Uterus (tissue), 3 donors: ENCODE measurements at regions not wholly inside any gene's neighbourhood (a gene's known extent, or its start where the extent isn't known, plus 50 kb on each side); places are given as distances from the start of the nearest gene placed in this dataset.

Experiments
- DNase-seq, 2 donors: peaks; one replicate each; pipeline ENCODE4 v3.0.0-alpha.2; 2019 to 2020
- H3K27ac ChIP-seq, 2 donors: fragments of 200-600 bp; sonication (generic); 1 replicate in 1 of 2; 2 replicates in 1 of 2; pipeline ENCODE4 v1.5.1; 2016 to 2018
- H3K27me3 ChIP-seq, 2 donors: fragments of 200-600 bp; sonication (generic); one replicate each; pipeline ENCODE4 v1.5.1; 2018 to 2019; ENCODE audit warnings: control low read depth in 1 of 2
- H3K36me3 ChIP-seq, 2 donors: fragments of 200-600 bp; sonication (generic); one replicate each; pipeline ENCODE4 v1.5.1; 2019; ENCODE audit warnings: control low read depth in 1 of 2
- H3K4me1 ChIP-seq, 2 donors: fragments of 200-600 bp; sonication (generic); one replicate each; pipeline ENCODE4 v1.5.1; 2018 to 2019; ENCODE audit warnings: control low read depth in 1 of 2
- H3K4me3 ChIP-seq, 2 donors: fragments of 200-600 bp; sonication (generic); 1 replicate in 1 of 2; 2 replicates in 1 of 2; pipeline ENCODE4 v1.5.1; 2018 to 2019; ENCODE audit warnings: mild to moderate bottlenecking in 1 of 2
- H3K9me3 ChIP-seq, 2 donors: fragments of 200-600 bp; sonication (generic); one replicate each; pipeline ENCODE4 v1.5.1; 2019; ENCODE audit warnings: control low read depth in 1 of 2
- CTCF ChIP-seq, 4 experiments: fragments of 200-600 bp in 2 of 4; fragments of 450-650 bp in 2 of 4; sonication (generic) in 2 of 4; IDR thresholded peaks; one replicate each; pipeline ENCODE4 v1.5.1; 2016 to 2019; ENCODE audit warnings: antibody characterized with exemption in 4 of 4, mild to moderate bottlenecking in 2 of 4, moderate library complexity in 1 of 4
- POLR2A ChIP-seq, 2 donors: fragments of 450-650 bp; IDR thresholded peaks; one replicate each; pipeline ENCODE4 v1.6.1; 2016; ENCODE audit warnings: antibody characterized with exemption in 2 of 2, mild to moderate bottlenecking in 1 of 2, moderate library complexity in 1 of 2
- intact Hi-C: fragments of 100-400 bp; cut with DNase I; formaldehyde crosslinking; loops from one replicate; pipeline ENCODE4 v1.15.1; 2023; ENCODE audit warnings: low total_unique reads
- donor health status: DM: yes; HTN: yes; CAD: no.

- DNase-seq = no peak
Observed at GRCh38 chr1:192081359-192081758, 76.9 kb upstream of the RGS18 start.

GRCh38 chr1:192086644-192087043, 71.6 kb upstream of the RGS18 start:
- no peak overlapping the region for H3K27ac ChIP-seq
- no peaks in the 10 kb centered on the region for H3K27me3 ChIP-seq

More at GRCh38 chr1:192081359-192081758, 76.9 kb upstream of the RGS18 start:
- H3K9me3 ChIP-seq = no peaks in the 10 kb centered on the region
- H3K36me3 ChIP-seq = no peaks in the 10 kb centered on the region
- no peak for TF ChIP-seq POLR2A (IDR thresholded peaks at IDR 0.05)
- H3K27me3 ChIP-seq = no peaks in the 10 kb centered on the region
- no peak overlapping the region for H3K4me3 ChIP-seq
- no peak overlapping the region for H3K27ac ChIP-seq
- no peaks in the 10 kb centered on the region for H3K4me1 ChIP-seq
- intact Hi-C loops = no loop called here

GRCh38 chr1:192087334-192087733, 70.9 kb upstream of the RGS18 start:
- Histone ChIP-seq H3K4me3 (no peak overlapping the region), H3K36me3 (no peaks in the 10 kb centered on the region), H3K27ac (no peak overlapping the region), H3K9me3 (no peaks in the 10 kb centered on the region), H3K4me1 (no peaks in the 10 kb centered on the region), H3K27me3 (no peaks in the 10 kb centered on the region)
- TF ChIP-seq CTCF (IDR thresholded peaks at IDR 0.05) = no peak
- TF ChIP-seq POLR2A (IDR thresholded peaks at IDR 0.05) = no peak
- intact Hi-C loops = no loop called here
- no peak for DNase-seq

More at GRCh38 chr1:192086644-192087043, 71.6 kb upstream of the RGS18 start:
- Histone ChIP-seq H3K4me1 (no peaks in the 10 kb centered on the region), H3K9me3 (no peaks in the 10 kb centered on the region), H3K4me3 (no peak overlapping the region), H3K36me3 (no peaks in the 10 kb centered on the region)
- TF ChIP-seq CTCF (IDR thresholded peaks at IDR 0.05) (no peak), POLR2A (IDR thresholded peaks at IDR 0.05) (no peak)
- intact Hi-C loops = no loop called here
- DNase-seq = no peak

- Histone ChIP-seq H3K36me3 (no peaks in the 10 kb centered on the region), H3K27ac (no peak overlapping the region), H3K4me1 (no peaks in the 10 kb centered on the region), H3K9me3 (no peaks in the 10 kb centered on the region), H3K27me3 (no peaks in the 10 kb centered on the region), H3K4me3 (no peak overlapping the region)
- TF ChIP-seq CTCF (IDR thresholded peaks at IDR 0.05) (no peak), POLR2A (IDR thresholded peaks at IDR 0.05) (no peak)
- intact Hi-C loops = no loop called here
- DNase-seq = no peak
Observed at GRCh38 chr1:192088496-192088895, 69.8 kb upstream of the RGS18 start.

GRCh38 chr1:192098001-192098400, 60.3 kb upstream of the RGS18 start:
- H3K9me3 ChIP-seq = no peaks in the 10 kb centered on the region
- H3K36me3 ChIP-seq = no peaks in the 10 kb centered on the region
- no peaks in the 10 kb centered on the region for H3K4me1 ChIP-seq
- no peak for DNase-seq
- H3K27ac ChIP-seq = no peak overlapping the region
- intact Hi-C loops = no loop called here
- H3K27me3 ChIP-seq = no peaks in the 10 kb centered on the region
- TF ChIP-seq CTCF (IDR thresholded peaks at IDR 0.05) (no peak), POLR2A (IDR thresholded peaks at IDR 0.05) (no peak)
- H3K4me3 ChIP-seq = no peak overlapping the region

GRCh38 chr1:192099328-192099727, 58.9 kb upstream of the RGS18 start:
- H3K36me3 ChIP-seq = no peaks in the 10 kb centered on the region
- H3K4me3 ChIP-seq = no peak overlapping the region
- no peak overlapping the region for H3K27ac ChIP-seq
- intact Hi-C loops = no loop called here
- no peaks in the 10 kb centered on the region for H3K4me1 ChIP-seq
- no peaks in the 10 kb centered on the region for H3K27me3 ChIP-seq
- TF ChIP-seq POLR2A (IDR thresholded peaks at IDR 0.05) (no peak), CTCF (IDR thresholded peaks at IDR 0.05) (no peak)
- DNase-seq = no peak
- H3K9me3 ChIP-seq = no peaks in the 10 kb centered on the region
